Hepatocyte (in vitro differentiated cells): ENCODE measurements at regions not wholly inside any gene's neighbourhood (a gene's known extent, or its start where the extent isn't known, plus 50 kb on each side); places are given as distances from the start of the nearest gene placed in this dataset.

Experiments used
- DNase-seq: peaks from one replicate; pipeline ENCODE4 v3.0.0-alpha.2; 2016; ENCODE audit warnings: low spot score
- H2AFZ ChIP-seq: fragments of 200-600 bp; sonication (generic); 2 replicates; pipeline ENCODE4 v1.6.0; 2016; ENCODE audit warnings: antibody characterized with exemption, mild to moderate bottlenecking
- H3K27ac ChIP-seq: fragments of 200-600 bp; sonication (generic); 2 replicates; pipeline ENCODE4 v1.5.1; 2016; ENCODE audit warnings: mild to moderate bottlenecking
- H3K27me3 ChIP-seq: fragments of 200-600 bp; sonication (generic); 2 replicates; pipeline ENCODE4 v1.6.1; 2016
- H3K36me3 ChIP-seq: fragments of 200-600 bp; sonication (generic); replicated peaks from 2 replicates; pipeline ENCODE4 v1.5.1; 2016; ENCODE audit warnings: low read depth; ENCODE audit not compliant: insufficient read depth
- H3K4me1 ChIP-seq: fragments of 200-600 bp; sonication (generic); 2 replicates; pipeline ENCODE4 v1.5.1; 2016; ENCODE audit warnings: mild to moderate bottlenecking, moderate library complexity; ENCODE audit not compliant: insufficient read depth
- H3K4me2 ChIP-seq: fragments of 200-600 bp; sonication (generic); 2 replicates; pipeline ENCODE4 v1.6.0; 2016
- H3K4me3 ChIP-seq: fragments of 200-600 bp; sonication (generic); 2 replicates; pipeline ENCODE4 v1.5.1; 2016; ENCODE audit warnings: mild to moderate bottlenecking
- H3K79me2 ChIP-seq: fragments of 200-600 bp; sonication (generic); 2 replicates; pipeline ENCODE4 v1.6.0; 2017; ENCODE audit warnings: mild to moderate bottlenecking
- H3K9me2 ChIP-seq: fragments of 200-600 bp; sonication (generic); replicated peaks from 2 replicates; pipeline ENCODE4 v1.6.0; 2017; ENCODE audit warnings: mild to moderate bottlenecking; ENCODE audit not compliant: insufficient read depth
- H3K9me3 ChIP-seq: fragments of 200-600 bp; sonication (generic); 2 replicates; pipeline ENCODE4 v1.5.1; 2016; ENCODE audit warnings: low read depth, mild to moderate bottlenecking
- H4K20me1 ChIP-seq: fragments of 200-600 bp; sonication (generic); 2 replicates; pipeline ENCODE4 v1.6.0; 2016; ENCODE audit warnings: mild to moderate bottlenecking; ENCODE audit not compliant: insufficient read depth, poor library complexity, severe bottlenecking
- CTCF ChIP-seq: fragments of 200-600 bp; sonication (generic); IDR thresholded peaks from 2 replicates; pipeline ENCODE4 v1.5.1; 2016; ENCODE audit warnings: antibody characterized with exemption, mild to moderate bottlenecking; ENCODE audit not compliant: poor library complexity
- EZH2 ChIP-seq: fragments of 200-600 bp; sonication (generic); IDR thresholded peaks from 2 replicates; pipeline ENCODE4 v1.6.1; 2016; ENCODE audit warnings: antibody characterized with exemption, mild to moderate bottlenecking, borderline replicate concordance
- EZH2phosphoT487 ChIP-seq: fragments of 200-600 bp; sonication (generic); IDR thresholded peaks from one replicate; pipeline ENCODE4 v1.6.1; 2018; ENCODE audit warnings: antibody characterized with exemption, mild to moderate bottlenecking, low read depth, moderate library complexity; ENCODE audit not compliant: unreplicated experiment, severe bottlenecking
- WGBS: methylation state at CpG from one replicate; pipeline ENCODE4 v1.1.6; 2016; ENCODE audit warnings: low lambda C conversion rate; ENCODE audit errors: missing lambda C conversion rate; 5-methylcytosine and 5-hydroxymethylcytosine counted together

- Histone ChIP-seq H3K9me3 (no peaks in the 10 kb centered on the region), H3K9me2 (no peaks in the 10 kb centered on the region), H2AFZ (no peak overlapping the region), H3K27me3 (no peaks in the 10 kb centered on the region), H3K4me3 (no peak overlapping the region), H3K27ac (no peak overlapping the region), H4K20me1 (no peaks in the 10 kb centered on the region), H3K4me2 (no peak overlapping the region), H3K79me2 (no peaks in the 10 kb centered on the region), H3K36me3 (no peaks in the 10 kb centered on the region), H3K4me1 (no peaks in the 10 kb centered on the region)
- no peak for TF ChIP-seq EZH2
- no peak for TF ChIP-seq CTCF
- no peak for TF ChIP-seq EZH2phosphoT487
- 79% methylated on average over 1 of the region's 1 CpG for WGBS
- DNase-seq: no peak
These were observed 369.1 kb downstream of the JRKL start for GRCh38 chr11:96758957-96759356.

DNA sequence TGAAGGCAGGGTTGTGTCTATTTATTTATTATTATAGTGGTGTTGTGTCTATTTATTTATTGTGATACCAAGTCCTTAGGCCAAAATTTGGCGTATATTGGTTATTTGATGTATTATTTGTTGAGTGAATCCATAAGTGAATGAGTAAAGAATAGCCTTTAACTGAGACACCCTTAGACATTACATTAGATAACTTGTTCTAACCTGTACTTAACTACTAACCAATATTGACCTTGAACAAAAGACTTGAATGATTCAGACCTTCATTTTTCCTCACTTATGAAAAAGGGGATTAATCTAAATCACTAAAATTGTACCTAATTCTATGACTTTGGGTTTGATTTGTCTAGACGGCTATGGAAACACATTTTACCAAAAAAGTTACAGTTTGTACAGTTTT lies 370.5 kb downstream of the JRKL start:
- DNase-seq: no peak
- Histone ChIP-seq H3K79me2 (no peaks in the 10 kb centered on the region), H3K9me2 (no peaks in the 10 kb centered on the region), H3K9me3 (no peaks in the 10 kb centered on the region), H3K27ac (no peak overlapping the region), H3K36me3 (no peaks in the 10 kb centered on the region), H3K4me2 (no peak overlapping the region), H4K20me1 (no peaks in the 10 kb centered on the region), H2AFZ (no peak overlapping the region), H3K4me1 (no peaks in the 10 kb centered on the region), H3K27me3 (no peaks in the 10 kb centered on the region), H3K4me3 (no peak overlapping the region)
- TF ChIP-seq CTCF: no peak
- WGBS: 88% methylated on average over 2 of the region's 2 CpGs

DNA sequence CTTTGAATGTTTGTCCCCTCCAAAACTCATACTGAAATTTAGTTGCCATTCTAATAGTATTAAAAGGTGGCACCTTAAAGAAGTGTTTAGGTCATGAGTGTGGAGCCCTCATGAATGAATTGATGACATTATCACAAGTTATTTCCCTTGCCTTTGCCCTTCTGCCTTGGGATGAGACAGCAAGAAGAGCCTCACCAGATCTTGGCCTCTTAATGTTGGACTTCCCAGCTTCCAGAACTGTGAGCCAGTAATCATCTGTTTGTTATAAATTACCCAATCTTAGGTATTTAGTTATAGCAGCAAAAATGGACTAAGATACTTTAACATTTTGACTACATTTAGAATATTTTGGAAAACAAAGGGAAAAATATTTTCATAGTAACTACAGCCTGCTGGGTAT lies 371.0 kb downstream of the JRKL start:
- no peaks in the 10 kb centered on the region for H3K79me2 ChIP-seq
- no peaks in the 10 kb centered on the region for H3K4me1 ChIP-seq
- no peaks in the 10 kb centered on the region for H3K9me2 ChIP-seq
- no peaks in the 10 kb centered on the region for H3K9me3 ChIP-seq
- H3K36me3 ChIP-seq: no peaks in the 10 kb centered on the region
- no peaks in the 10 kb centered on the region for H4K20me1 ChIP-seq
- H3K4me2 ChIP-seq: no peak overlapping the region
- no peak for DNase-seq
- H3K27me3 ChIP-seq: no peaks in the 10 kb centered on the region
- H2AFZ ChIP-seq: no peak overlapping the region
- H3K4me3 ChIP-seq: no peak overlapping the region
- no peak overlapping the region for H3K27ac ChIP-seq
- no peak for TF ChIP-seq EZH2phosphoT487
- TF ChIP-seq CTCF: no peak
- TF ChIP-seq EZH2: no peak

DNA sequence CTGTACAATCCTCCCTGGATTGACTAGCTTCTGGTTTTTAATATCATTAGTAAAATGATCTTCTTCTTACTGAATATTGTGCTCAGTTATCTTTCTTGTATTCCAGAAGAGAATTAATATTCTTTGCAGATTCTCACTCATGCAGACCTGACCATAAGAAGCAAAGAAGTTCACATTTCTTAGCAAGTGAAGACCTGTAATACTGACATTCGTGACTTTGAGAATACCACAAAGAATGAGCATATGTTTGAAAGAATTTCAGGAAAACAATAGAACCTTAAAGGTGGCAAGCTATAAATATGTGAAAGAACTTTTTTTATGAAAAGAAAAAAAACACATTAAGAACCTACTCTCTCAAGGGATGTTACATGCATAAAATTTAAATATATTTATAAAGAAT lies 371.6 kb downstream of the JRKL start:
- H3K9me2 ChIP-seq: no peaks in the 10 kb centered on the region
- WGBS: 91% methylated on average over 1 of the region's 1 CpG
- H3K27ac ChIP-seq: no peak overlapping the region

More for the DNA sequence above, 371.6 kb downstream of the JRKL start:
- Histone ChIP-seq H3K36me3 (no peaks in the 10 kb centered on the region), H3K4me2 (no peak overlapping the region), H3K4me1 (no peaks in the 10 kb centered on the region), H4K20me1 (no peaks in the 10 kb centered on the region), H3K9me3 (no peaks in the 10 kb centered on the region), H2AFZ (no peak overlapping the region), H3K79me2 (no peaks in the 10 kb centered on the region), H3K4me3 (no peak overlapping the region), H3K27me3 (no peaks in the 10 kb centered on the region)
- TF ChIP-seq EZH2phosphoT487 (no peak), CTCF (no peak), EZH2 (no peak)
- DNase-seq: no peak
